Pancreas (tissue), 10 donors: ENCODE measurements at regions not wholly inside any gene's neighbourhood (a gene's known extent, or its start where the extent isn't known, plus 50 kb on each side); places are given as distances from the start of the nearest gene placed in this dataset.

ENCODE experiments used
- ATAC-seq, 4 donors: fragments of 200-7000 bp; cut with Tn5 transposase; one replicate each; pipeline versions ENCODE4 v1.8.0 to v1.9.1; 2020; ENCODE audit warnings: mild to moderate bottlenecking in 4 of 4, moderate library complexity in 4 of 4
- DNase-seq, 6 donors: peaks; one replicate each; pipeline ENCODE4 v3.0.0-alpha.2; 2020
- FAIRE-seq: peaks from 2 replicates; lab custom pipeline; 2012; peaks lifted over from hg19 to GRCh38; lab: Jason Lieb, UNC
- H3K27ac ChIP-seq, 4 donors: fragments of 200-600 bp; sonication (generic); 1 replicate in 3 of 4; 2 replicates in 1 of 4; pipeline versions ENCODE4 v1.5.0 to v1.8.0; 2020
- H3K27me3 ChIP-seq, 4 donors: fragments of 200-600 bp; one replicate each; pipeline ENCODE4 v1.8.0; 2021
- H3K36me3 ChIP-seq, 3 donors: fragments of 200-600 bp; sonication (generic) in 1 of 3; one replicate each; pipeline versions ENCODE4 v1.5.0 to v1.8.0; 2020 to 2021
- H3K4me1 ChIP-seq, 3 donors: fragments of 200-600 bp; one replicate each; pipeline ENCODE4 v1.8.0; 2021
- H3K4me3 ChIP-seq, 4 donors: fragments of 200-600 bp; sonication (generic) in 2 of 4; one replicate each; pipeline versions ENCODE4 v1.5.0 to v1.8.0; 2020 to 2021
- H3K9me3 ChIP-seq, 4 donors: fragments of 200-600 bp; one replicate each; pipeline ENCODE4 v1.8.0; 2021
- CTCF ChIP-seq, 4 donors: fragments of 200-600 bp; sonication (generic) in 3 of 4; IDR thresholded peaks; one replicate each; pipeline versions ENCODE4 v1.5.0 to v1.8.0; 2021; ENCODE audit warnings: antibody characterized with exemption in 4 of 4
- WGBS, 2 donors: extraction: QIAGEN DNeasy Blood & Tissue Kit; methylation state at CpG; one replicate each; pipeline ENCODE4 v1.1.7; 2013; 5-methylcytosine and 5-hydroxymethylcytosine counted together
- intact Hi-C, 3 donors: fragments of 100-400 bp; cut with DNase I; formaldehyde crosslinking; loops; one replicate each; pipeline versions ENCODE4 v1.11.1 to v1.14.2; 2022
- donor health status: healthy with polysubstance abuse.
- donor health status: DM: no; HTN: no; CAD: no; lungs with moderate emphysema.
- donor health status: DM: no; HTN: no; CAD: no.
- donor health status: control.
- donor health status: control.
- donor health status: Bipolar disorder and iron deficiency.
- donor health status: DM: yes; HTN: yes; CAD: no.
- donor health status: DM: no; HTN: no; CAD: no.
- donor health status: DM: no; HTN: no; CAD: no.
- donor health status: DM: yes; HTN: yes; CAD: no.

DNA sequence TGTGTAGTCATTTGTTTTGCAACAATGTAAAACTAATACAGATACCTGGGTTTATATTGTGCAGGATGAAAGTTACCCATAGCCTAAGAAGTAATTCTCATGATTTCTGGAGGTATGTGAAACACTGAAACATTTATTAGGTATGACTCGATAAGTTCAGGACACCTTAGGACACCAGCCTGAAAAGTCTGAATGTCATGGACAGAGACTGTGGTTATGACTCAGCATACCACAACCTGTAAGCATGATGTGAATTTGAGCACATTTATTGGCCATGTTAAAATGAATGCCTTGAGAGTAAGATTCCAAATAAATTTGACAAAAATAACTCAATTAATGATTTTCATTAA lies 1471.7 kb upstream of the B3GALT2 start:
- ATAC-seq (no peak), FAIRE-seq (no peak), DNase-seq (no peak)
- 69 to 87% methylated on average over 1 of the region's 1 CpG for WGBS, 2 donors
- no peaks in the 10 kb centered on the region for H3K4me1 ChIP-seq
- H3K36me3 ChIP-seq, result no peaks in the 10 kb centered on the region
- no peaks in the 10 kb centered on the region for H3K27me3 ChIP-seq
- no peak for TF ChIP-seq CTCF (IDR thresholded peaks at IDR 0.05)
- no peaks in the 10 kb centered on the region for H3K9me3 ChIP-seq
- intact Hi-C loops, result no loop called here
- H3K27ac ChIP-seq, result no peak overlapping the region
- no peak overlapping the region for H3K4me3 ChIP-seq

GRCh38 chr1:194654956-194655355 lies 1468.5 kb upstream of the B3GALT2 start:
- 35 to 54% methylated on average over 1 of the region's 1 CpG for WGBS, 2 donors
- no peak for TF ChIP-seq CTCF (IDR thresholded peaks at IDR 0.05)
- no peaks in the 10 kb centered on the region for H3K9me3 ChIP-seq
- FAIRE-seq (no peak), ATAC-seq (no peak), DNase-seq (no peak)
- H3K27me3 ChIP-seq, result no peaks in the 10 kb centered on the region
- intact Hi-C loops, result no loop called here
- H3K27ac ChIP-seq, result no peak overlapping the region
- H3K4me1 ChIP-seq, result no peaks in the 10 kb centered on the region
- no peaks in the 10 kb centered on the region for H3K36me3 ChIP-seq
- H3K4me3 ChIP-seq, result no peak overlapping the region

DNA sequence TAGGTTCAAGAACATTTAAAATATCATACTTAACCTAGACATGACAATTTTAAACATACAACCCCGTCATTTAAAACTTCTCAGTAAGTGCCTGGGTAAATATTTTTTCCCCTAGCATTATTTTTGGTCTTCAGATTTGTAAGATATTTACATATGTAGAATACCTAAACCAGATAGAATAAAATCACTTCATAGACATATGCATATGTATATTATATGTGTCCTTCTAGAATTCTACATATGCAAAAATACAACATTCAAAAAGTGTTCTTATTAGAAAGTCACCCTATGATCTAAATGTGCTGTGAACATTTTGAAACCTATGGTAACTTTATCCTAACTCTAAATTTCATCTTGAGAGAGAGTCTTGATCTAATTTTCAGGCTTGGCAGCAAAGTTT lies 1467.0 kb upstream of the B3GALT2 start:
- 33 to 52% methylated on average over 1 of the region's 1 CpG for WGBS, 2 donors
- Histone ChIP-seq H3K27ac (no peak overlapping the region), H3K9me3 (no peaks in the 10 kb centered on the region), H3K4me3 (no peak overlapping the region), H3K36me3 (no peaks in the 10 kb centered on the region), H3K27me3 (no peaks in the 10 kb centered on the region), H3K4me1 (no peaks in the 10 kb centered on the region)
- intact Hi-C loops, result no loop called here
- FAIRE-seq, result no peak
- TF ChIP-seq CTCF (IDR thresholded peaks at IDR 0.05), result no peak
- no peak for DNase-seq
- no peak for ATAC-seq

DNA sequence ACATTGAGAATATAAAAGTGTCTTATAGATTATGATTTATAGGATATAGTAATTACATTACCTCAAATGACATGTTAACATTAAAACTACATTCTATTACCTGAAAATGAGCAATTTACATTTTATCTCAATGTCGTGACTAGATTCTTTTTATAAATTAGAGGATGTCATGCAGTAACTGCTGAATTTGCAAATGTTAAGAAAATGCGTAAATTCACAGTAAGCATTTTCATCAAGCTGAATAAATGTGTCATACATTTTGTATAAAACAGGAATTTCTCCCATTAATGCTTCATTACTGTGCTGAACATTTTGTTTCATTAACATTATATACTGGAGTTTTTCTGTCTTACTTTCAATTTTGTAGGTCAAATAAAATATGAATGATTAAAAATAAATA lies 1460.7 kb upstream of the B3GALT2 start:
- FAIRE-seq (no peak), ATAC-seq (no peak), DNase-seq (no peak)
- H3K4me3 ChIP-seq, result no peak overlapping the region
- H3K36me3 ChIP-seq, result no peaks in the 10 kb centered on the region
- WGBS, 2 donors, result 53 to 65% methylated on average over 2 of the region's 2 CpGs
- no peaks in the 10 kb centered on the region for H3K27me3 ChIP-seq
- no peak for TF ChIP-seq CTCF (IDR thresholded peaks at IDR 0.05)
- no peak overlapping the region for H3K27ac ChIP-seq
- H3K9me3 ChIP-seq, result no peaks in the 10 kb centered on the region
- H3K4me1 ChIP-seq, result no peaks in the 10 kb centered on the region
- intact Hi-C loops, result no loop called here

DNA sequence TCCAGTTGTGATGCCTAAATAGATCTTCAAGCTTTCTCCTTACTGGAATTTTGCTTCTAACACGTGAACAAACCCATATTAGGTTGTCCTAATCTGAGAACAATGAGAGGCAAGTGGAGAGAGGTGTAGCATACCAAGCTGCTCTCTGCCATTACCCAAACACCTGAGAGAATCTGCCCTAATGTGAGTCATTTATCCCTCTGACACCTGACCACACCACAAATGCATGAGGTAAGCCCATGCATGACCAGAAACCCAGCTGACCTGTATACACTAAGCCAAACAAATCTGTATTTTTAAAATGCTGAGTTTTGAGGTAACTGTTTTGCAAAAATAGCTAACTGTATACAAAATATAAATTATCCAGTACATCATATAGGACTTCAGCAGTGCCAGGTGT lies 1458.1 kb upstream of the B3GALT2 start:
- H3K27ac ChIP-seq, result no peak overlapping the region
- no peaks in the 10 kb centered on the region for H3K4me1 ChIP-seq
- no peak for TF ChIP-seq CTCF (IDR thresholded peaks at IDR 0.05)
- H3K4me3 ChIP-seq, result no peak overlapping the region
- ATAC-seq (no peak), FAIRE-seq (no peak), DNase-seq (no peak)
- no peaks in the 10 kb centered on the region for H3K9me3 ChIP-seq
- H3K36me3 ChIP-seq, result no peaks in the 10 kb centered on the region
- WGBS, 2 donors, result 23 to 27% methylated on average over 1 of the region's 1 CpG
- intact Hi-C loops, result no loop called here
- H3K27me3 ChIP-seq, result no peaks in the 10 kb centered on the region
